ENCODE measurements at regions not wholly inside any gene's neighbourhood (a gene's known extent, or its start where the extent isn't known, plus 50 kb on each side); places are given as distances from the start of the nearest gene placed in this dataset.

DNA sequence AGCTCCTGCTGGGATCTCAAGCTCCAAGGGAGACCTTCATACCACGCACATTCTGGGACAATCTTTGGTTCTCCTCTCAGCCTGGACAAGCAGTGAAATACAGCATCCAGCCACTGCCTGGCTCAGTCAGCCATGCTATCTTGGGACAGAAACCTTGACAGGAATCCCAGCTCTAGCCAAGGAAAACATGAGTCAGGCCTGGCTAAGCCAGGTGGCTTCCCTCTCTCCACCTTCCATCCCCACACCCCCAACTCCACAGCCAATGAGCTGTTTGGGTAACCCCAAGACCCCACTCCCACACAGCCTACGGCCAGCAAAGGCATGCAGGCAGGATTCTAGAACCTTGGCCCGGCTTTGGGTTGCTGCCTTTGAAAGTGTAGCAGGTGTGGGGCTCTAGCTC is 64.9 kb downstream of the MCFD2 start:
- peak; percentile 60 for DNase-seq (ENCODE audit: low spot score)

DNA sequence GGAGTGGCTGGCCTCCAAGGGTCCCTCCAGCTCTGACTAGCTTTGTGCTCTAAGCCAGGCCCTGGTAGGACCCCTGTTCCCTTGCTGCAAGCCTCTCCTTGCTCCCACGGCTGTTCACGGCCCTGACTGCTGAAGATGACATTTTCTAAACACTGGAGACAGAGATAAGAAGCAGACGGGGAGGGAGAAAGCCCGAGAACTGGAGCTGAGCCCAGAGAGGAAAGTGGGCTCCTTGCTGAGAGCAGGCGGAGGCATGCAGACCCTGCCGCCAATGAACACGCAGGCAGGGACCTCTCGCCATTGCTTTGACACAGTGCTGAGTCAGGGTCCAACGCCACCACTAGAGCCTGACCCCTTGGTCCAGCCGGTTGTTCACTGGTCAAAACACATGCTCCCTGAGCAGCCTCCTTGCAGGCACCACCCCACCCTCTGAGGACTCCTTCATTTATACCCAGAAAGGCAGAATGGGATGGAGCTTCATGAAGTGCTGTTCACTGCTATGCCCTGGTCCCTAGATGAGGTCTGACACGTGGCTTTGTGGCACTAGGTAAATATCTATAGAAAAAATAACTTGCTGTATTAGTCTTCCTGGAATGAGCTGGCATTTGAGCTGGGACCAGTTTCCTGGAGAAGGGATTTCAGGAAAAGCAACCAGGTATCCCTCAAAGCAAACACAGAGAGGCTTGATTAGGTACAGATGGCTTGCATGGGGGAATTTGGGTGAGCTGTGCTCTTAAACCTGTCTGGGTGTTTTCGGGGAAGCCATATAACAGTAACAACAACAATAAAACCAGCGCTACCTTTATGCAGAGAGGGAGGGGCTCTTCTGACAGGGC is 65.7 kb downstream of the MCFD2 start:
- peak; percentile 39 for DNase-seq (ENCODE audit: low spot score)

DNA sequence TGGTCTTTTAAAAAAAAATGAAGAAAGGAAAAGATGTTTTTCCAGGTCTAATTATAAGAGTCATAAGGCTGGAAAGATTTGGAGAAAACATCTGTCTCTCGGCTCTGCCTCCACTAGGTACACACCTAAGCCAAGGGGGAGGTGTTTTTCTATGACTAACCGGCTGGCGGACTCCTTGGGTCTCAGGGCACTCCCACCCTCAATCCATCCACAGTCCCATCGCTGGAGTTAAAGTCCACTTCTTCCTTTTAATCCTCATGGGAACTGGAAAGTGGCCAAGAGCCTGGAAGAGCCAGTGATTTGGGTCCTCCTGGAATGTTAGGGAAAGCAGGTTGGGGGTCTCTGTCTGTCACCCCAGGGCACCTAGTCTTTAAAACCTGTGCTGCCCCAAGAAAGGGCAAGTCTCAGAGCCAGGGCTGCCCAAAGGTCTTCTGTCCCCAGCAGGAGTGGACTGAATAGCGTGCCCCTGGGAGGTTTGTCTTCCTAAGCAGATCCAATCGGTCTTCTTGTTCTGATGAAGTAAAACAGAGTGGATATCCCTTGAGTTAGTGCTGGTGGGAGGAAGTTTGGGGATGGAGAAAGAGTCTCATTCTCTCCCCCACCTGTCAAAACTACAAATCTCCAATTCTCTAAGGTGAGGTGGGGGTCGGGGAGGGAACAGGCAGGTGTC is 66.4 kb downstream of the MCFD2 start:
- no peak for DNase-seq (ENCODE audit: low spot score)

DNA sequence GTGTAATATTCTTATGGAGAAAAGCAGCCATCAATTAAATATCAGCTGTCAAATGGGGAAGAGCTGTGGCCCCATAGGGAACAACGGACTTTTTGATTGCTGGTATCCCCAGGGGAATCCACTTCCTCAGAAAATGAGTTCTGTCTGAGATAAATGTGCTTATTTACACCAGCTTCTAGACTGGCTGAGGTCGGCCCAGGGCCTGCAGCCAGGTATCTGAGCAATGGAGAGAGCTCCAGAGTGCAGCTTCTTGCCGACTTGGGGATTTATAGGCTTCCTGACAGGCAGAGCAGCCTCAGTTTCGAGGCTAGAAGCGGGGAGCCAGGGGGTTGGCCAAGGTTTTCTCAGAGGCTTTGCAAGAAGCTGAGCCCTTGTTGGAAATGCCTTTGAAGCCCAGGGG is 67.2 kb downstream of the MCFD2 start:
- DNase-seq (ENCODE audit: low spot score) = no peak

DNA sequence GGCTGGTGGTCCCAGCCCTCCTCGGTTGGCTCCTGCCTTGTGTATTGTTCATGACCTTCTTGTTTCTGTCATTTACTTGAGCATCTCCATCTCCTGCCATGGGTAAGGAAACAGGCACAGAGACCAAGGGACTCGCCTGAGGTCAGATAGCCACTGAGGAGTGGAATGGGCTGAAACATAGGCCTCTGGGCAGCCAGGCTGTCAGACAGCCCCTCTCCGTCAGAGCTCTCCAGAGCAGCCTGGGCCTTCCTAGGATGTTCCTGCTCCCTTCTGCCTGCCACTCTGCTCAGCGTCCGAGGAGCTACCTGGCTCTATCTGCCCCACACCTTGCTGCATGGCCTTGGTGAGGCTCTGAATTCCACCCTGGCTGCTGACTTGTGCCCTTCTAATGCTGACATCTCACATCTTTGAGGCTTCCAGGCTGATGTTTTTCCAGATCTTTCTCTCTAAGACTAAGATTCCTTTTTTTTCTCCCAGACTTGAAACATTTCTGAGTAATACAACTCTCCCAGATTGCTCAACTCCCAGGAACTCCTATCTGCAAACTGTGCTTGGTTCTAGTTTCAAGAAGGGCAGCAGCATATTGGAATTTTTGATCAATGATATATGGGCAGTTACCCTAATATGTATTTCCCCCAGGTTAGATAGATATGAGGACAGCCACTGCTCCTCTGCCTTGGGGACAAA is 67.7 kb downstream of the MCFD2 start:
- DNase-seq (ENCODE audit: low spot score) = no peak

DNA sequence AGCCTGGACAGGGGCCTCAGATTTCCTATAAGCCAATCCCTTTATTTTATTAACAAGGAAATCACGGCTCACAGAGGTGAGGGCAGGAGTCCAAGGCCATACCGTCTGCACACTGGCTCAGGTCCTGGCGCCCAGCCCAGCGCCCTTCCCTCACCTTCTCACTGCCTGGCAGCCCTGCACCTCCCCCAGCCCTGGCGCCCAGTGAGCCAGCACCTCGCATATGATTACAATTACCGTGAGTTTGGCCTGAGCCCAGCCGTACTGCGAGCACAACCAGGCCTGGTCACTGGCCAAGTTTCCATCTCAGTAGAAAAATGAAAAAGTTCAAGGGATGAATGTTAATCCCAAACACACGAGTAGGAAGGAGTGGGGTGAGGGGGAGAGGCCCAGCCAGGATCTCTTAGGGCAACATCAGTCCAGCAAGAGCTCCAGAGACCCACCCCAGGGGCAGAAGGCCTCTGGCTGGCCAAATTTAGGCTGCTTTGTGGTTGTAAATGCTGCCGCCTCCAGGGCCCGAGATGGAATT is 68.4 kb downstream of the MCFD2 start:
- DNase-seq (ENCODE audit: low spot score) = peak; percentile 97

DNA sequence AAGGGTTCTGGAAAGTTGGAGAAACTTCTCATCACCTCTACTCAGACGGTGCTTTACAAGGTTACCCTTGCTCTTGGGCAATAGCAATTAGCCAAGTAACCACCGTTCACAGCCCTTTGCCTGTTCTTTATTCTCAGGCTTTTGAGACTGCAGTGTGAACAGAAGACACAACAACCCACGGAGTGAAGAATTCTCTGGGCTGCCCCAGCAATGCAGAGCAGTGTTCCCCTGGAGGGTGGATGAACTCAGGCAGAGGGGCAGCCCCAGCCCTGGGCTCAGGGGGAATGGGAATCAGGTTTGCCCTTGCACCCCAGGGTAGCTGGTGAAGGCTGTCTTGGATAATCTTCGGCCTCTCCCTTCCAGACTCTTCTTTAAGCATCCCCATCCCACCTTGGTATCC is 69.1 kb downstream of the MCFD2 start:
- no peak for DNase-seq (ENCODE audit: low spot score)

DNA sequence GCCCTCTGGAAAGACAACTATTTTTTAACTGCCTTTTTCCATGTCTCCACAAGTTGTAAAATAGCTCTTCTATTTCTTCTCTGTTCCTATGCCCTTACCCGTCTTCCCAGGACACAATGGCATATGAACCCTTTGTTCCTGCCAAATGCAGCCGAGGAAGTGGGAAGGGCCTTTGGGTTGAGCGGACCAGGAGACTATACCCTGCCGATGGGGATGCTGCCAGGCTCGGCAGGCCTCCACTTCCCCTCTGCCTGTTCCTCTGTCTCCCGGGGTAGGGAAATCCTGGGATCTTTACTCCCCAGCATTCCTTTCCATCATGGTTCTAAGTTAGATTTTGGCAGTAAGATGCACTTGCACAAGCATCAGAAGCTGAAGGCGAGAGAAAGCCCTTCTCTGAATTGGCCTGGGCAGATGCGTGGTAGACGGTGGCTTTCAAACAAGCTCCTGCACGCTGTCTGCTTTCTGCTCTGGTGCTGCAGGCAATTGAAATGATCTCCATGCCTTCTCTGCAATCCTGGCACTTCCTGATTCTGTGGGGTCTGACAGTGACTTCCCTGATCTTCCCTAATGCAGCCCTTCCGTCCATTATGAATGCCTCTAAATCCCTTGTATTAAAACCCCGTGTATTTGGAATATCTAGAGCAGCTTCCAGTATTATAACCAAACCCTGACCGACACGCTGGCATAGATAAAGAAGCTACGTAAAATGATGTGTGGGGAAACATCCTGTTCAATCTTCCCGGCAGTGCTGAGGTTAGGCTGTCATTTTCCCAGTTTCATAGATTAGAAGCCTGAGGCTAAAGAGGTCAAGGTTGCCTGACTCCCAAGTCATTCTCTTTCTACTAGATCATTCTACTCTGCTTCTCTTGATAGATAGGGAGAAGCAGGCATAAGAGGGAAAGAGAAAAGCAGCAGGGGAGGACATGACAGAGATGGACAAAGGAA is 69.8 kb downstream of the MCFD2 start:
- DNase-seq (ENCODE audit: low spot score) = no peak

DNA sequence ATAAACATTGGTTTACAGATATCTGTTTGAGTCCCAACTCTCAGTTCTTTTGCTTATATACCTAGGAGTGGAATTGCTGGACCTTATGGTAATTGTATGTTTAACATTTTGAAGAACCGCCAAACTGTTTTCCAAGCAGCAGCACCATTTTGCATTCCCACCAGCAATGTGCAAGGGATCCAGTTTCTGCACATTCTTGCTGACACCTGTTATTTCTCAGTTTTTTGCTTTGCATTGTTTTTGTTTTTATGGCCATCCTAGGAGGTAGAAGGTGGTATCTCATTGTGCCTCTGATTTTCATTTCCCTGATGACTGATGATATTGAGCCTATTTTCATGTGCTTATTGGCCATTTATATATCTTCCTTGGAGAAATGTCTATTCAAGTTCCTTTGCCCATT is 71.2 kb downstream of the MCFD2 start:
- DNase-seq (ENCODE audit: low spot score) = no peak

DNA sequence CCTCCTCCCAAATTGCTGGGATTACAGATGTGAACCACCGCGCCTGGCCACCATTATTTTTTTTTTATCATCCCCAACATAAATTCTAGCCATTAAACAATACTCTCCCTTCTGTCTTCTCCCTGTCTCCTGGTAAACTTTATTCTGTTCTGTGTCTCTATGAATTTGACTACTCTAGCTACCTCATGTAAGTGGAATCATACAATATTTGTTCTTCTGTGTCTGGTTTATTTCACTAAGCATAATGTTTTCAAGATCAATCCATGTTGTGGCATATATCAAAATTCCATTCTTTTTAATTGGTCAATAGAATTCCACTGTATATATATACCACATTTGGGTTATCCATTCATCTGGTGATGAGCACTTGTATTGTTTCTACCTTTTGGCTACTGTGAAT is 71.6 kb downstream of the MCFD2 start:
- no peak for DNase-seq (ENCODE audit: low spot score)

DNA sequence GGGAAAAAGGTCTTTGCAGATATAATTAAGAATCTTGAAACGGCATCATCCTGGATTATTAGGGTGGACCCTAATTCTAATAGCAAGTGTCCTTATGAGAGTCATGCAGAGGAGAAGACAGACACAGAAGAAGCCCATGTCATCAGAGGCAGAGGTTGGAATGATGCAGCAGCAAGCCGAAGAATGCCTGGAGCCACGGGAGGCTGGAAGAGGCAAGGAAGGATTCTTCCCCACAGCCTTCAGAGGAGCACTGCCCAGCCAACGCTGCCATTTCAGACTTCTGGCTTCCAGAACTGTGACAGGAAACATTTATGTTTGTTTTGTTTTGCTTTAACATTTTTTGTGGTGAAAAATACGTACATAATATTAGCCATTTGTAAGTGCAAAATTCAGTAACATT is 72.3 kb downstream of the MCFD2 start:
- no peak for DNase-seq (ENCODE audit: low spot score)

DNA sequence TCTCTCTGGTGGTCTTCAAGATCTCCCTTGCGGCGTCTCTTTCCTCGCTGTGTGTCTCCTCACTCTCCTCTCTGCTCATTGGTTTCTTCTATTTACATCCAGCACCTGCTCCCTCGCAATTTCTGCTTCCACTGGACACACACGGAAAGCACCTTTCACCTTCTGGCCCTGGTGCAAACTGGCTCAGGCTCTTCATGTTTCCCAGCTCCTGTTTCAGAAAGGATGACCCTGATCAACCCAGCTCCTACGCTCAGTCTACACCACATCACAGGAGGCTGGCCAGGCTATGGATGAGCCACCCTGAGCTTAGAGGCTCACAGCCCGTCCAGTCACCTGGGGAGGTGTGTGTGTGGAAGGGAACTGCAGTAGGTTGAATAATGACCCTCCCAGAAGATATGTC is 72.7 kb downstream of the MCFD2 start:
- DNase-seq (ENCODE audit: low spot score) = no peak

DNA sequence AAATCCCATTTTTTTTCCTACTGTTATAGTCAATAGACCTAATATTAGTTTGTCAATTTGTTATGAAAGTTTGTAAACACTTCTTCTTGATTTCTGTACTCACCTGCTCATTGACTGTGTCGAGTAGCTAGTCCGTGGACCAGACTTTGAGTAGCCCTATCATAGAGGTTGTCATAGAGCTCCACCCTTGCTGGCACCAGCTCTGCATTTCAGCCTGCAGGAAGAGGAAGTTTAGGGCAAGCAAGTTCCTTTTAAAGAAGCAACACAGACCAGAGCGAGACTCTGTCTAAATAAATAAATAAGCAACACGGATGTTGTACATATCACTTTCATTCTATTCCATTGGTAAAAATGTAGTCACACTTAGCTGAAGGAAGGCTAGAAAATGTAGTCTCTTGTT is 74.0 kb downstream of the MCFD2 start:
- no peak for DNase-seq (ENCODE audit: low spot score)

DNA sequence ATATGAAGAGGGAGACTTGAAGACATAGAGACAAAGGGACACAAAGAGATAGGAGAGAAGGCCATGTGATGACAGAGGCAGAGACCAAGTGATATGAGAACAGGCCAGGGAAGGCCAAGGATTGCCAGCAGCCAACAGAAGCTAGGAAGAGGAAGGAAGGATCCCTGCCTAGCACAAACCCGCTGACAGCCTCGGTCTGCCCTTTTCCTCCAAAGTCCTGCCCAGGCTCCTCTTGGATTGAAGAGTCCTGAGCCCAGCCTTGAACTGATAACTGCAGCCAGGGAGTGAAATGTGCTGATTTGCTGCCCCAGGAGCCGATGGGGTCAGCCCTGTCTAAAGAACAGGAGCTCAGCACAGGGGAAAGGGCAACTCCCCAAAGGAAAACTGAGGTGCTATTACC is 76.6 kb downstream of the MCFD2 start:
- DNase-seq (ENCODE audit: low spot score) = no peak

DNA sequence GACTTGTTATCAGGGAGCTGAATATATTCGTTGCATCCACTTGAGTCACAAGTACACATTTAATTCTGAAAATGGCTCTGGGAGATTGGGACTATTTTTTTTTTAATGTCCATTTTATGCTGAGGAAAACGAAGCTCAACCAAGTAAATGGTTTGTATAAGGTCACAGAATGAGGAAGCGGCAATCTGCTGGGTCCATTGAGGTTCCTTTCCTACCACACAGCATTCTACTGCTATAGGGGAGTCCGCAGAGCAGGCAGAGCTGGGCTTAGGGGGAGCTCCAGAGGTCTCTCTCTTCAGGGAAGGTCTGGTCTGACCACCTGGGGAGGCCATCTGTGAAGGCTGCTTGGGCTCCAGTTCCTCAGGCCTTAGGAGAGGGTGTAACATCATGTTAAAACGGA is 77.9 kb downstream of the MCFD2 start:
- no peak for DNase-seq (ENCODE audit: low spot score)

DNA sequence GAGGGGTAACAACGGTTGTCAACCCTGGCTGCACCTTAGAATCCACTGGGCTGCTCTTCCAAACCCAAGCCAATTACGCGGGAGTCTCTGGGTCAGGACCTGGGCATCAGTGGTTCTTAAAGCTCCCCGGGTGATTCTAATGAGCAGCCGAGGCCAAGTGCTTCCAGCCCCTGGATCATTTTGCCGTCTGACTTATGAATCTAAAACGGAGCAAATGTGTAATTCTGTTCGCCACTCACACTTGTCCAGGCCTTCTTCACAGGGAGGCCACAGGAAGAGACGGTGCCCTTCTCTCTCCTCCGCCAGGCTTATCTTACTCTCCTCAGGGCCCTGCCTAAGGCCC is 78.5 kb downstream of the MCFD2 start:
- no peak for DNase-seq (ENCODE audit: low spot score)

DNA sequence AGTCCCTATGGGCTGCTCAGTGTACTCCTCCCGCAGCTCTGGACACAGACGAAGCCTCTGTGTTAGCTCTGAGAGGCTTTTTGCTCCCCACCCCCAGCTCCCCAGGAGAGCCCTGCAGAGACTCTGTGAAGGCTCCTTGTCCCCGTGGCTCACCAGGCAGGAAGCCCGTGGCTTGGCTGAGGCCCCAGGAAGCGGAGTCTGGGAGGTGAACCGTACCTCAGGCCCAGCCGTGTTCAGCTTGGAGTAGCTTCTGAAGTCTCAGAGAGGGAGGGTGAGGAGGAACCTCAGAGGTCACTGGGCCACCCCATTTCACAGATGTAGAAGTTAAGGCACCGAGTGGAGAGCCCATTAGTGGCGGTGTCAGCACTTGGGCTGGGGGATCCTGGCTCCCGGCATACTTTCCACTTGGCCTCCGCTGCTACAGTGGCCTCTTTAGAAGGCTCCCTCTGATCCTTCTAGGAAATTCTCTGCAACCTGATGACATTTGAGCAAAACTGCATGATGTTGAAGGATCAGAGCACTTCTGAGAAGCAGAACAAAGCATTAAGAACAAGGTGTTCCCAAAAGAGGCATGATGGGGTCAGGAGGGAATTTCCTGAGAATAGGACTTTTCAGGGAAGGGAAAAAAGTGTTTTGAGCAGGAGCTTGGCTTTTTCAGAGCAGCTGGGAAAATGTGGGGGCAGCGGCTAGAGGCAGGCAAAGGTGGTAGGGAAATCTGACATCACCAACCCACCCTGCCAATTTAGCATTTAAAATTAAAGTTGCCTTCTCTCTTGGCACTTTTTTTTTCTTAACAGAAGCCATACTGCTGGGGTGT is 79.1 kb downstream of the MCFD2 start:
- peak; percentile 79 for DNase-seq (ENCODE audit: low spot score)

DNA sequence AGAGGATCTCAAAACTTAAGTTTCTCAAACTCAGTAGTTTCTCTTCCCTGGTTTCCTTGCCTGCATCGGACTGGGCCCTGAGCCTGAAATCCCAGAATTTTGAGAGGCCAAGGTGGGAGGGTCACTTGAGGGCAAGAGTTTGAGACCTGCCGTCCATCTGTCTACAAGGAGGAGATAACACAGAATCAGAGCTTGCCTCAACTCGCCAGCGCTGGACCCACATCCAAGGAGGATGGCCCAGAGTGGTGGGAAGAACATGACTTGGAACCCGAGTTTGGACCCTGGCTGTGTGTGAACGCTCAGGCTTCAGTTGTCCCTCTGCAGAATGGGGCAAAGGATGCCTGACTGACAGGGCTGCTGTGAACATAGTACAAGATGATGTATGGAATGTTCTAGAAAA is 80.1 kb downstream of the MCFD2 start:
- no peak for DNase-seq (ENCODE audit: low spot score)

DNA sequence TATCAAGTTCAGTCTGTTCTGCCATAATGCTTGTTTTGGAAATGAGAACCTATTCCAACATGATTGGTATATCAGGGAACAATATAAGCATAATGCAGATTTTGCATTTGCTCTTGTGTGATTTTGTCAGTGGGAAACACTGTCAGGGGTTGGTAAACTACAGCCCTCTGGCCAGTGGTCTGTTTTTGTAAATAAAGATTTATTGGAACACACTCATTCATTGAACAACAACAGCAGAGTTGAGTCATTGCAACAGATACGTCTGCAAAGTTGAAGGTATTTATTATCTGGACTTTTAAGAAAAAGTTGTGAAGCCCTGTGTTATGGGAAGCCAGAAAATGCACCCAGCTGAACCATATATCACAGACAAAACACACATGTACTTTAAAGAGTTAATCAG is 83.1 kb downstream of the MCFD2 start:
- DNase-seq (ENCODE audit: low spot score) = no peak

DNA sequence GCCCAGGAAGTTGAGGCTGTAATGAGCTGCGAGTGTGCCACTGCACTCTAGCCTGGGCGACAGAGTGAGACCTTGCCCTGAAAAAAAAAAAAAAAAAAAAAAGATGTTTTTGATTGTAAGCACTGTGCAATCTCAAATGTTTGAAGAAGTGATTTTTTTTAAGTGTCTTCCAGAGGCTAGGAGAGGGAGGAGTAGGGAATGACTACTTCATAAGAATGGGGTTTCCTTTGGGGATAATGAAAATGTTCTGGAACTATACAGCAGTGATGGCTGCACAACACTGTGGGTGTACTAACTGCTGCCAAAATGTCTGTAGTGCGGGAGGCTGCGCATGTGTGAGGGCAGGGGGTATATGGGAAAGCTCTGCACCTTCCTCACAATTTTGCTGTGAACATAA is 83.7 kb downstream of the MCFD2 start:
- no peak for DNase-seq (ENCODE audit: low spot score)

All from H4 (cell line).